ENCODE measurements at regions not wholly inside any gene's neighbourhood (a gene's known extent, or its start where the extent isn't known, plus 50 kb on each side); places are given as distances from the start of the nearest gene placed in this dataset.

GRCh38 chr10:4434516-4435071 lies 391.4 kb upstream of the AKR1E2 start:
- no peak overlapping the region for H3K4ac ChIP-seq (ENCODE audit: low read depth, low read length)
- H3K14ac ChIP-seq (ENCODE audit: insufficient read depth, low read length), result no peak overlapping the region
- H3K9me3 Mint-ChIP-seq, result no peaks in the 10 kb centered on the region
- H2BK5ac ChIP-seq (ENCODE audit: insufficient read length, low read length), result no peak overlapping the region
- H2AFZ ChIP-seq (ENCODE audit: low read length), result no peak overlapping the region
- no peak overlapping the region for H3K56ac ChIP-seq (ENCODE audit: insufficient read length, low read depth, low read length)
- no peak overlapping the region for H3K4me2 ChIP-seq (ENCODE audit: insufficient read depth, insufficient read length, low read length)
- H3K9ac ChIP-seq (ENCODE audit: extremely low read depth, insufficient read length, low read length), result no peak overlapping the region
- H2BK15ac ChIP-seq (ENCODE audit: low read depth, low read length), result no peak overlapping the region
- H3K23me2 ChIP-seq (ENCODE audit: insufficient read length, low read depth, low read length, poor library complexity, severe bottlenecking), result no peaks in the 10 kb centered on the region
- H4K8ac ChIP-seq (replicated peaks; ENCODE audit: insufficient read length, low read depth, low read length), result no peak overlapping the region
- no peak overlapping the region for H3T11ph ChIP-seq (ENCODE audit: low read length)
- no peak overlapping the region for H3K18ac ChIP-seq (ENCODE audit: insufficient read length, low read depth, low read length)
- no CpG with 5 or more reads among the region's 3 CpGs for WGBS (ENCODE audit: extremely low coverage, insufficient read length, low lambda C conversion rate)
- H3K27me3 ChIP-seq (ENCODE audit: insufficient read depth, low read length), result no peaks in the 10 kb centered on the region
- H3K27me3 Mint-ChIP-seq (ENCODE audit: low read depth), result no peaks in the 10 kb centered on the region
- H3K79me1 ChIP-seq (ENCODE audit: insufficient read depth, low read depth, low read length, poor library complexity, severe bottlenecking), result no peaks in the 10 kb centered on the region
- H3K27ac Mint-ChIP-seq, result no peak overlapping the region
- H2AK5ac ChIP-seq (ENCODE audit: insufficient read length, low read length), result no peak overlapping the region
- H4K5ac ChIP-seq (ENCODE audit: insufficient read length, low read depth, low read length), result no peak overlapping the region
- no peaks in the 10 kb centered on the region for H3K4me1 Mint-ChIP-seq
- no peaks in the 10 kb centered on the region for H3K4me1 ChIP-seq (ENCODE audit: insufficient read depth, low read length)
- H3K27ac ChIP-seq (ENCODE audit: insufficient read length, low read depth, low read length), result no peak overlapping the region
- no peak overlapping the region for H4K91ac ChIP-seq (ENCODE audit: insufficient read length, low read depth, low read length)
- no peak overlapping the region for H3K4me3 Mint-ChIP-seq
- no peaks in the 10 kb centered on the region for H4K20me1 ChIP-seq (ENCODE audit: control insufficient read depth, insufficient read depth, insufficient read length)
- H2BK120ac ChIP-seq (ENCODE audit: low read depth, low read length, poor library complexity, severe bottlenecking), result no peak overlapping the region
- H3K36me3 Mint-ChIP-seq (ENCODE audit: insufficient read depth in 1 of 3, low read depth in 3 of 3), result no peaks in the 10 kb centered on the region
- H3K23ac ChIP-seq (ENCODE audit: insufficient read length, low read depth, low read length), result no peak overlapping the region
- H3K9me3 ChIP-seq (ENCODE audit: control insufficient read depth, low read depth, low read length), result no peaks in the 10 kb centered on the region
- TF ChIP-seq CTCF (conservative IDR thresholded peaks at IDR 0.05), result no peak
- DNase-seq, result no peak
- no peak overlapping the region for H2BK12ac ChIP-seq (ENCODE audit: insufficient read length, low read depth, low read length)
- H3K79me2 ChIP-seq (ENCODE audit: insufficient read depth, low read length), result no peaks in the 10 kb centered on the region
- no peak overlapping the region for H2BK20ac ChIP-seq (ENCODE audit: low read depth, low read length, poor library complexity, severe bottlenecking)
